Fibroblast of lung (primary cell): ENCODE measurements at regions not wholly inside any gene's neighbourhood (a gene's known extent, or its start where the extent isn't known, plus 50 kb on each side); places are given as distances from the start of the nearest gene placed in this dataset.

Source experiments
- EZH2 ChIP-seq: IDR thresholded peaks from 2 replicates; pipeline ENCODE4 v1.5.1; 2012; ENCODE audit warnings: low read length, control low read depth, mild to moderate bottlenecking; ENCODE audit errors: missing control alignments
- TF ChIP-seq, protein P1 (sequence below), 2 donors: IDR thresholded peaks in 1 of 2; conservative IDR thresholded peaks in 1 of 2; 1 replicate in 1 of 2; 2 replicates in 1 of 2; pipeline ENCODE4 v1.5.1; 2011 to 2012; ENCODE audit warnings: low read length in 2 of 2, control low read depth in 1 of 2, inconsistent platforms in 1 of 2, low read depth in 1 of 2, mild to moderate bottlenecking in 1 of 2

DNA sequence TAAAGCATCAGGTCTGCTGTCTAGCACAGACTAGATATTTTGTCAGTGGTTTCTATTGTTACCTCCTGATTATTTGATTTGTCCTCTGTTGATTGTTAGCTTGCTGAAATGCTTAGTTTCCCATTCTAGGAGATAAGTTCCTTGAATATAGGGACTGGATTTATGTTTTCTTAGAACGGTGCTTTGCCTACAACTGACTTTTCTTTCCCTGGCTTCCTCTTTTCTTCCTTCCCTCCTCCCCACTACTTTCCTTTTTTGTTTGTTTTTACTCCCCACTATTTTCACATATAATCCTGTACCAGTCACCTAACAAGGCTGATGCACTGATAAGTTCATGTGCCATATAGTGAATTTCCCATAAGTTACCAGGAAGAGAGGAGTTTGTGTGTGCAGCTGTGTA lies 58.5 kb upstream of the METAP2 start:
- TF ChIP-seq, protein P1, sequence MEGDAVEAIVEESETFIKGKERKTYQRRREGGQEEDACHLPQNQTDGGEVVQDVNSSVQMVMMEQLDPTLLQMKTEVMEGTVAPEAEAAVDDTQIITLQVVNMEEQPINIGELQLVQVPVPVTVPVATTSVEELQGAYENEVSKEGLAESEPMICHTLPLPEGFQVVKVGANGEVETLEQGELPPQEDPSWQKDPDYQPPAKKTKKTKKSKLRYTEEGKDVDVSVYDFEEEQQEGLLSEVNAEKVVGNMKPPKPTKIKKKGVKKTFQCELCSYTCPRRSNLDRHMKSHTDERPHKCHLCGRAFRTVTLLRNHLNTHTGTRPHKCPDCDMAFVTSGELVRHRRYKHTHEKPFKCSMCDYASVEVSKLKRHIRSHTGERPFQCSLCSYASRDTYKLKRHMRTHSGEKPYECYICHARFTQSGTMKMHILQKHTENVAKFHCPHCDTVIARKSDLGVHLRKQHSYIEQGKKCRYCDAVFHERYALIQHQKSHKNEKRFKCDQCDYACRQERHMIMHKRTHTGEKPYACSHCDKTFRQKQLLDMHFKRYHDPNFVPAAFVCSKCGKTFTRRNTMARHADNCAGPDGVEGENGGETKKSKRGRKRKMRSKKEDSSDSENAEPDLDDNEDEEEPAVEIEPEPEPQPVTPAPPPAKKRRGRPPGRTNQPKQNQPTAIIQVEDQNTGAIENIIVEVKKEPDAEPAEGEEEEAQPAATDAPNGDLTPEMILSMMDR (conservative IDR thresholded peaks at IDR 0.05 in 1 of 2, IDR thresholded peaks at IDR 0.05 in 1 of 2; ENCODE audit: low read depth in 1 of 2, low read length in 2 of 2) = no peak
- TF ChIP-seq EZH2 = no peak
